ENCODE measurements at regions not wholly inside any gene's neighbourhood (a gene's known extent, or its start where the extent isn't known, plus 50 kb on each side); places are given as distances from the start of the nearest gene placed in this dataset.
"Not testable (repeated sequence)": the region's sequence is repeated elsewhere in the genome, so short reads cannot be mapped to it uniquely, and the experiment has no call there.

DNA sequence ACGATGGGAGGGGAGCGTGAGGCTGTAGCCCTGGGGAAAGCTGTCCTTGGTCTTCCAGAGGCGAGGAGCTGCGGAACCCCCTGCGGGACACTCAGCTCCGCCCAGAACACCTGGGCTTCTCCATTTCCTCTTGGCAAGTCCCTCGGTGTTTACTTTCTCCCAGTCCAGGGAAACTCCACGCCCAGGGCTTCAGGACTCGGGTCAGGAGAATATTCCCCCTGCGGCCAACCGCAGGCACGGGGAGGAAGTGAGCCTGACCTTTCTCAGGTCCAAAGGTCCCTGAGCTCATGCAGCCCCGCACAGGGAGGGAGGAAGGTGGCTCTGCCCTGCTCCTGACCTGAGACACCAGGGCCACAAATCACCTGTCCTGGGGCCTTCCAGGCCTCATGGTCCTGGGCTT is 5435.9 kb upstream of the TPTE start:
- not testable (repeated sequence) for H2BK120ac ChIP-seq (ENCODE audit: low read depth, low read length); H2BK15ac ChIP-seq (ENCODE audit: low read length); H3K23ac ChIP-seq (ENCODE audit: low read depth, low read length, poor library complexity); H2BK5ac ChIP-seq (ENCODE audit: low read length); H3K27me3 ChIP-seq (ENCODE audit: control insufficient read depth in 3 of 3, insufficient read depth in 3 of 3, low read depth in 1 of 3, low read length in 3 of 3); DNase-seq (ENCODE audit: low spot score); H3K36me3 ChIP-seq (replicated peaks in 1 of 2; ENCODE audit: control insufficient read depth in 2 of 2, insufficient read depth in 2 of 2, low read length in 2 of 2); H3K79me1 ChIP-seq (ENCODE audit: low read depth, low read length); H3K4me1 ChIP-seq (ENCODE audit: control insufficient read depth in 2 of 2, insufficient read depth in 1 of 2, low read depth in 1 of 2, low read length in 2 of 2); H3K4me2 ChIP-seq (ENCODE audit: insufficient read depth, low read length, poor library complexity, severe bottlenecking); H4K8ac ChIP-seq (ENCODE audit: low read depth, low read length); H2AK5ac ChIP-seq (ENCODE audit: low read depth, low read length); H3K9ac ChIP-seq (ENCODE audit: low read depth, low read length, poor library complexity); H3K4ac ChIP-seq (ENCODE audit: low read length); H2AFZ ChIP-seq (ENCODE audit: low read length); H3K4me3 ChIP-seq (ENCODE audit: low read length in 2 of 2); H2BK12ac ChIP-seq (ENCODE audit: low read length); H3K9me3 ChIP-seq (replicated peaks in 1 of 2; ENCODE audit: control insufficient read depth in 2 of 2, insufficient read depth in 1 of 2, low read depth in 1 of 2, low read length in 2 of 2); H3K18ac ChIP-seq (ENCODE audit: low read length); H3K27ac ChIP-seq (replicated peaks; ENCODE audit: low read length); H3K14ac ChIP-seq (ENCODE audit: low read length); H4K91ac ChIP-seq (ENCODE audit: low read depth, low read length, poor library complexity)
- WGBS, 2 donors (ENCODE audit: extremely low coverage in 2 of 2, insufficient read length in 2 of 2, insufficient replicate concordance in 1 of 2), result no CpG with 5 or more reads among the region's 13 CpGs

- H3K9ac ChIP-seq (ENCODE audit: low read depth, low read length, poor library complexity); H3K4me1 ChIP-seq (ENCODE audit: control insufficient read depth in 2 of 2, insufficient read depth in 1 of 2, low read depth in 1 of 2, low read length in 2 of 2); H4K91ac ChIP-seq (ENCODE audit: low read depth, low read length, poor library complexity); H3K23ac ChIP-seq (ENCODE audit: low read depth, low read length, poor library complexity); H3K27me3 ChIP-seq (ENCODE audit: control insufficient read depth in 3 of 3, insufficient read depth in 3 of 3, low read depth in 1 of 3, low read length in 3 of 3); H2AFZ ChIP-seq (ENCODE audit: low read length); H2BK120ac ChIP-seq (ENCODE audit: low read depth, low read length); H3K18ac ChIP-seq (ENCODE audit: low read length); H4K8ac ChIP-seq (ENCODE audit: low read depth, low read length); H3K79me1 ChIP-seq (ENCODE audit: low read depth, low read length); H2BK15ac ChIP-seq (ENCODE audit: low read length); H3K4ac ChIP-seq (ENCODE audit: low read length); H3K27ac ChIP-seq (replicated peaks; ENCODE audit: low read length); H3K4me3 ChIP-seq (ENCODE audit: low read length in 2 of 2); H3K36me3 ChIP-seq (replicated peaks in 1 of 2; ENCODE audit: control insufficient read depth in 2 of 2, insufficient read depth in 2 of 2, low read length in 2 of 2); H3K14ac ChIP-seq (ENCODE audit: low read length); DNase-seq (ENCODE audit: low spot score); H3K4me2 ChIP-seq (ENCODE audit: insufficient read depth, low read length, poor library complexity, severe bottlenecking); H2AK5ac ChIP-seq (ENCODE audit: low read depth, low read length); H2BK12ac ChIP-seq (ENCODE audit: low read length); H3K9me3 ChIP-seq (replicated peaks in 1 of 2; ENCODE audit: control insufficient read depth in 2 of 2, insufficient read depth in 1 of 2, low read depth in 1 of 2, low read length in 2 of 2); H2BK5ac ChIP-seq (ENCODE audit: low read length): not testable (repeated sequence)
- no CpG with 5 or more reads among the region's 17 CpGs for WGBS, 2 donors (ENCODE audit: extremely low coverage in 2 of 2, insufficient read length in 2 of 2, insufficient replicate concordance in 1 of 2)
These were observed 5435.0 kb upstream of the TPTE start for GRCh38 chr21:5086416-5086815.

DNA sequence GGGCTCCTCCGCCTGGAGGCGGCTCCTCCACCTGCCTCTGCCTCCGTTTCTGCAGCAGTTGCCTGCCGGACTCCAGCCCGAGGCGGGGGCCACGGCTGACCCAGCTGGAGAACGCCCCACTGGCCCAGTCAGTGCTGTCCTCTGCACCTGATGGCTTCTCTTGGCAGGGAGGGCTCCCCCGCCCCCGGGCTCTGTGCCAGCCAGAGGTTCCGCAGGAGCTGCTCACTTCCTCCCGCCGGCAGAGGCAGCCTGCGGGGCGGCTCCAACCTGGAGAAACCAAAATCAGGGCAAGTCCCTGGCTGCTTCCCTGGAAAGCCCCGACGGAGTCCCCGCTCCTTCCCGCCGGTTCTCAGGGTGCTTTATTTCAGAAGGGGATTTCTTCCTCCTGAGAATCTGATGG is 5432.6 kb upstream of the TPTE start:
- no CpG with 5 or more reads among the region's 20 CpGs for WGBS, 2 donors (ENCODE audit: extremely low coverage in 2 of 2, insufficient read length in 2 of 2, insufficient replicate concordance in 1 of 2)
- not testable (repeated sequence) for H3K27ac ChIP-seq (replicated peaks; ENCODE audit: low read length); H4K91ac ChIP-seq (ENCODE audit: low read depth, low read length, poor library complexity); H3K4me3 ChIP-seq (ENCODE audit: low read length in 2 of 2); H2BK12ac ChIP-seq (ENCODE audit: low read length); H3K9ac ChIP-seq (ENCODE audit: low read depth, low read length, poor library complexity); H2BK15ac ChIP-seq (ENCODE audit: low read length); H3K36me3 ChIP-seq (replicated peaks in 1 of 2; ENCODE audit: control insufficient read depth in 2 of 2, insufficient read depth in 2 of 2, low read length in 2 of 2); H2BK120ac ChIP-seq (ENCODE audit: low read depth, low read length); H3K79me1 ChIP-seq (ENCODE audit: low read depth, low read length); H3K4me2 ChIP-seq (ENCODE audit: insufficient read depth, low read length, poor library complexity, severe bottlenecking); H3K4me1 ChIP-seq (ENCODE audit: control insufficient read depth in 2 of 2, insufficient read depth in 1 of 2, low read depth in 1 of 2, low read length in 2 of 2); H3K14ac ChIP-seq (ENCODE audit: low read length); H4K8ac ChIP-seq (ENCODE audit: low read depth, low read length); H3K18ac ChIP-seq (ENCODE audit: low read length); H3K9me3 ChIP-seq (replicated peaks in 1 of 2; ENCODE audit: control insufficient read depth in 2 of 2, insufficient read depth in 1 of 2, low read depth in 1 of 2, low read length in 2 of 2); H2BK5ac ChIP-seq (ENCODE audit: low read length); H2AK5ac ChIP-seq (ENCODE audit: low read depth, low read length); H3K23ac ChIP-seq (ENCODE audit: low read depth, low read length, poor library complexity); H3K4ac ChIP-seq (ENCODE audit: low read length); DNase-seq (ENCODE audit: low spot score); H3K27me3 ChIP-seq (ENCODE audit: control insufficient read depth in 3 of 3, insufficient read depth in 3 of 3, low read depth in 1 of 3, low read length in 3 of 3); H2AFZ ChIP-seq (ENCODE audit: low read length)

- H2BK5ac ChIP-seq (ENCODE audit: low read length); DNase-seq (ENCODE audit: low spot score); H3K27me3 ChIP-seq (ENCODE audit: control insufficient read depth in 3 of 3, insufficient read depth in 3 of 3, low read depth in 1 of 3, low read length in 3 of 3); H3K4me2 ChIP-seq (ENCODE audit: insufficient read depth, low read length, poor library complexity, severe bottlenecking); H3K79me1 ChIP-seq (ENCODE audit: low read depth, low read length); H3K27ac ChIP-seq (replicated peaks; ENCODE audit: low read length); H3K18ac ChIP-seq (ENCODE audit: low read length); H3K9ac ChIP-seq (ENCODE audit: low read depth, low read length, poor library complexity); H2BK15ac ChIP-seq (ENCODE audit: low read length); H3K4me1 ChIP-seq (ENCODE audit: control insufficient read depth in 2 of 2, insufficient read depth in 1 of 2, low read depth in 1 of 2, low read length in 2 of 2); H3K4me3 ChIP-seq (ENCODE audit: low read length in 2 of 2); H2BK120ac ChIP-seq (ENCODE audit: low read depth, low read length); H3K14ac ChIP-seq (ENCODE audit: low read length); H3K4ac ChIP-seq (ENCODE audit: low read length); H3K23ac ChIP-seq (ENCODE audit: low read depth, low read length, poor library complexity); H2AK5ac ChIP-seq (ENCODE audit: low read depth, low read length); H2AFZ ChIP-seq (ENCODE audit: low read length); H4K91ac ChIP-seq (ENCODE audit: low read depth, low read length, poor library complexity); H3K36me3 ChIP-seq (replicated peaks in 1 of 2; ENCODE audit: control insufficient read depth in 2 of 2, insufficient read depth in 2 of 2, low read length in 2 of 2); H3K9me3 ChIP-seq (replicated peaks in 1 of 2; ENCODE audit: control insufficient read depth in 2 of 2, insufficient read depth in 1 of 2, low read depth in 1 of 2, low read length in 2 of 2); H2BK12ac ChIP-seq (ENCODE audit: low read length); H4K8ac ChIP-seq (ENCODE audit: low read depth, low read length): not testable (repeated sequence)
- WGBS, 2 donors (ENCODE audit: extremely low coverage in 2 of 2, insufficient read length in 2 of 2, insufficient replicate concordance in 1 of 2), result no CpG with 5 or more reads among the region's 15 CpGs
These were observed 5431.8 kb upstream of the TPTE start for GRCh38 chr21:5089399-5090089.

Measured in neuronal stem cell (in vitro differentiated cells).